ENCODE measurements at regions not wholly inside any gene's neighbourhood (a gene's known extent, or its start where the extent isn't known, plus 50 kb on each side); places are given as distances from the start of the nearest gene placed in this dataset.

DNA sequence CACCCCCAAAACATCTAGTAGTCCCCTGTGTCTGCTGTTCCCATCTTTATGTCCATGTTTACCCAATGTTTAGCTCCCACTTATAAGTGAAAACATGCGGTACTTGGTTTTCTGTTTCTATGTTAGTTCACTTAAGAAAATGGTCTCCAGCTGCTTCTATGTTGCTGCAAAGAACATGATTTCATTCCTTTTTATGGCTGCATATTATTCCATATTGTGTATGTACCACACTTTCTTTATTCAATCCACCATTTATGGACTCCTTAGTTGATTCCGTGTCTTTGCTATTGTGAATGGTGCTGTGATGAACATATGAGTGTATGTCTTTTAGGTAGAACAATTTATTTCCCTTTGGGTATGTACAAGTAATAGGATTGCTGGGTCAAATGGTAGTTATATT is 51.2 kb downstream of the GRK7 start:
- TF ChIP-seq, protein P1, sequence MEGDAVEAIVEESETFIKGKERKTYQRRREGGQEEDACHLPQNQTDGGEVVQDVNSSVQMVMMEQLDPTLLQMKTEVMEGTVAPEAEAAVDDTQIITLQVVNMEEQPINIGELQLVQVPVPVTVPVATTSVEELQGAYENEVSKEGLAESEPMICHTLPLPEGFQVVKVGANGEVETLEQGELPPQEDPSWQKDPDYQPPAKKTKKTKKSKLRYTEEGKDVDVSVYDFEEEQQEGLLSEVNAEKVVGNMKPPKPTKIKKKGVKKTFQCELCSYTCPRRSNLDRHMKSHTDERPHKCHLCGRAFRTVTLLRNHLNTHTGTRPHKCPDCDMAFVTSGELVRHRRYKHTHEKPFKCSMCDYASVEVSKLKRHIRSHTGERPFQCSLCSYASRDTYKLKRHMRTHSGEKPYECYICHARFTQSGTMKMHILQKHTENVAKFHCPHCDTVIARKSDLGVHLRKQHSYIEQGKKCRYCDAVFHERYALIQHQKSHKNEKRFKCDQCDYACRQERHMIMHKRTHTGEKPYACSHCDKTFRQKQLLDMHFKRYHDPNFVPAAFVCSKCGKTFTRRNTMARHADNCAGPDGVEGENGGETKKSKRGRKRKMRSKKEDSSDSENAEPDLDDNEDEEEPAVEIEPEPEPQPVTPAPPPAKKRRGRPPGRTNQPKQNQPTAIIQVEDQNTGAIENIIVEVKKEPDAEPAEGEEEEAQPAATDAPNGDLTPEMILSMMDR (IDR thresholded peaks at IDR 0.05): no peak
- no peaks in the 10 kb centered on the region for H3K4me1 Mint-ChIP-seq
- POLR2A ChIA-PET: no interaction called here
- peaks cover 18% of the 10 kb centered on the region for H3K27me3 Mint-ChIP-seq
- CTCF ChIA-PET: interaction anchor here (0.7 kb wide), 1 partner anchor 42 kb away, joined by 4 read pairs; no protein-coding TSS in a partner anchor
- no peak overlapping the region for H3K27ac Mint-ChIP-seq
- intact Hi-C loops (cut with micrococcal nuclease): no loop called here
- no peak for DNase-seq
- ATAC-seq (ENCODE audit: low read depth): no peak
- H3K36me3 Mint-ChIP-seq (ENCODE audit: low read depth): no peaks in the 10 kb centered on the region
- H3K4me3 Mint-ChIP-seq: no peak overlapping the region
- no peaks in the 10 kb centered on the region for H3K9me3 Mint-ChIP-seq

DNA sequence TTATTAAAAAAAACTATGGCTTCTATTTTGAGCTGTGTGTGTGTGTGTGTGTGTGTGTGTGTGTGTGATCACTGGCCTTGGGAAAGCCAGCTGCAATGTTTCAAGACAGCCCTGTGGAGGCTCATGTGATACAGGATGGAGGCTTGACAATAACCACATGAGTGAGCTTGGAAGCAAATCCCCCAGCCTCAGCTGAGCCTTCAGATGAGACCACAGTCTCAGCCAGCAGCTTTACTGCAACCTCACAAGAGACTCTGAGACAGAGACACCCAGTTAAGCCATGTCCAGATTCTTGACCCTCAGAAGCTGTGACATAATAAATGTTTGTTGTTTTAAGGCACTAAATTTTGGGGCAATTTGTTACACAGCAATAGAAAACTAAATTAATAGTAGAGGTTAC is 52.5 kb downstream of the GRK7 start:
- ATAC-seq (ENCODE audit: low read depth): no peak
- Mint-ChIP-seq H3K4me3 (no peak overlapping the region), H3K27me3 (peaks cover 18% of the 10 kb centered on the region), H3K4me1 (no peaks in the 10 kb centered on the region), H3K27ac (no peak overlapping the region), H3K9me3 (no peaks in the 10 kb centered on the region), H3K36me3 (ENCODE audit: low read depth) (no peaks in the 10 kb centered on the region)
- ChIA-PET POLR2A (no interaction called here), CTCF (no interaction called here)
- TF ChIP-seq, protein P1 (IDR thresholded peaks at IDR 0.05): no peak
- intact Hi-C loops (cut with micrococcal nuclease): no loop called here
- DNase-seq: no peak

DNA sequence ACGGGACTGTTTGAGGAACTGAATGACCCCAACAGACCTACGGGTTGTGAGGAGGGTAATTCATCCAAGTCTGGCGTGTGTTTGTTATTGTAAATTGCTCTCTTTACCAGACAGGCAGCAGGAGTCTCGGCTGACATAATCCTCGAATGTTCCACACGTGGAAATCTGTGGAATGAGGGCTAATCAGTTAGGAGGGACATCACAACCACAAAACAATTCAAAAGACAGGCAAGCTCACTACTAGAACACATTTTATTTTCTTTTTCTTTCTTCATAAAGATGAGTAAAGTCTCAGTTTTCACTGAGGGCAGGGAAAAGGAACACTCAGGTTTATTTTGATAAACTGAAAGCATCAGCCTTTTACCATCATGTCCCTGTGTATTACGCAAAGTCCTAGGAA is 53.8 kb downstream of the GRK7 start:
- H3K27ac Mint-ChIP-seq: no peak overlapping the region
- peaks cover 18% of the 10 kb centered on the region for H3K27me3 Mint-ChIP-seq
- peaks cover 3% of the 10 kb centered on the region for H3K9me3 Mint-ChIP-seq
- intact Hi-C loops (cut with micrococcal nuclease): no loop called here
- no peaks in the 10 kb centered on the region for H3K36me3 Mint-ChIP-seq (ENCODE audit: low read depth)
- ChIA-PET CTCF (no interaction called here), POLR2A (no interaction called here)
- DNase-seq (no peak), ATAC-seq (ENCODE audit: low read depth) (no peak)
- TF ChIP-seq, protein P1 (IDR thresholded peaks at IDR 0.05): no peak
- no peak overlapping the region for H3K4me3 Mint-ChIP-seq
- no peaks in the 10 kb centered on the region for H3K4me1 Mint-ChIP-seq

DNA sequence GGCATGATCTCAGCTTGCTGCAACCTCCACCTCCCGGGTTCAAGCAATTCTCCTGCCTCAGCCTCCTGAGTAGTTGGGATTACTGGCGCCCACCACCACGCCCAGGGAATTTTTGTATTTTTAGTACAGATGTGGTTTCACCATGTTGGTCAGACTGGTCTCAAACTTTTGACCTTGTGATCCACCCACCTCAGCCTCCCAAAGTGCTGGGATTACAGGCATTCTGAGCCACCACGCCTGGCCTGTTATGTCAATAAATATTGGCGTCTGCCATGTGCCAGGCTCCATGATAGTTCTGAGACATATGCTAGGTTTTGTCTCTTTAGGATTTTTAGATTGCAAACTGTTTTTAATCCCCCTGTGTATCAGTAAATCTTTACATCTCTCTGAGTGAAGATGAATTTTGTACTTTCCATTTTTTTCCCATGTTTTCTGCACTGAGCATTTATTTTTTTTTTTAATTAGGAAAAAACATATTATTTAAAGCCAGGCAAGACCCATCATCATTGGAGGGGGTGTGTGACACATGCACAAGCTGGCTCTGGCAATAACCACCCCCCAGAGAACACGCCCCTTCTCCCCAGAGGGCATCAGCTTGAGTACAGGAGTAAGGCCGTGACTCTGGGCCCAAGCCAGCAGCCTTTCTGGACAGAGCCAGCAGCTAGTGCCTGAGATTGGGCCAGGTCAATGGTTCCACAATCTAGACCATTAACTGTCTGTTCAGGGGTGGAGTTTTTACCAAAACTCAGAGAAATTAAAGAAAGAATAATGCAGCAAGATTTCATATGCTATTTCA is 51.0 kb upstream of the ATP1B3 start:
- Mint-ChIP-seq H3K9me3 (peaks cover 3% of the 10 kb centered on the region), H3K27me3 (peaks cover 4% of the 10 kb centered on the region), H3K27ac (no peak overlapping the region), H3K4me3 (no peak overlapping the region), H3K36me3 (ENCODE audit: low read depth) (no peaks in the 10 kb centered on the region), H3K4me1 (no peaks in the 10 kb centered on the region)
- ATAC-seq (ENCODE audit: low read depth): no peak
- DNase-seq: no peak
- TF ChIP-seq, protein P1 (IDR thresholded peaks at IDR 0.05): no peak
- POLR2A ChIA-PET: no interaction called here
- CTCF ChIA-PET: no interaction called here
- intact Hi-C loops (cut with micrococcal nuclease): no loop called here

All from activated B cell treated with CpG ODN at 0.5 μM for 24 hours (primary cell).